Uterus (tissue), 2 donors: ENCODE measurements at regions not wholly inside any gene's neighbourhood (a gene's known extent, or its start where the extent isn't known, plus 50 kb on each side); places are given as distances from the start of the nearest gene placed in this dataset.

ENCODE experiments used
- POLR2A ChIP-seq, 2 donors: fragments of 450-650 bp; IDR thresholded peaks; one replicate each; pipeline ENCODE4 v1.6.1; 2016; ENCODE audit warnings: antibody characterized with exemption in 2 of 2, mild to moderate bottlenecking in 1 of 2, moderate library complexity in 1 of 2
- TF ChIP-seq, protein P1 (sequence below), 4 experiments: fragments of 200-600 bp in 2 of 4; fragments of 450-650 bp in 2 of 4; sonication (generic) in 2 of 4; IDR thresholded peaks; one replicate each; pipeline ENCODE4 v1.5.1; 2016 to 2019; ENCODE audit warnings: antibody characterized with exemption in 4 of 4, mild to moderate bottlenecking in 2 of 4, moderate library complexity in 1 of 4

DNA sequence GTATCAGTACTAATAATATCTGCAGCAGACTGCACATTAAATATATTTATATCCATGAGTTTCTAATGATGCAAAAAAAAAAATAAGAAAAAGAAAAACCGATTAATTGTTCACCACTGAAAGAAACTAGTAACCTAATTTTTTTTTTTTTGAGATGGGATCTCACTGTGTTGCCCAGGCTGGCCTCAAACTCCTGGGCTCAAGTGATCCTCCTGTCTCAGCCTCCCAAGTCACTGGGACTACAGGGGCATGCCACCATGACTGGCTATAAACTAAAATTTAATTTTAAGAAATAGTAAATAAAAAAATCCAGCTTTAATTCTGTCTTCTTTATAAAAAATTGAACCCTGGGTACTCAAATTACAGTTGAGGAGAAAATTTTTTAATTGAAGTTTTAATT, 358.2 kb downstream of the QKI start:
- TF ChIP-seq, protein P1, sequence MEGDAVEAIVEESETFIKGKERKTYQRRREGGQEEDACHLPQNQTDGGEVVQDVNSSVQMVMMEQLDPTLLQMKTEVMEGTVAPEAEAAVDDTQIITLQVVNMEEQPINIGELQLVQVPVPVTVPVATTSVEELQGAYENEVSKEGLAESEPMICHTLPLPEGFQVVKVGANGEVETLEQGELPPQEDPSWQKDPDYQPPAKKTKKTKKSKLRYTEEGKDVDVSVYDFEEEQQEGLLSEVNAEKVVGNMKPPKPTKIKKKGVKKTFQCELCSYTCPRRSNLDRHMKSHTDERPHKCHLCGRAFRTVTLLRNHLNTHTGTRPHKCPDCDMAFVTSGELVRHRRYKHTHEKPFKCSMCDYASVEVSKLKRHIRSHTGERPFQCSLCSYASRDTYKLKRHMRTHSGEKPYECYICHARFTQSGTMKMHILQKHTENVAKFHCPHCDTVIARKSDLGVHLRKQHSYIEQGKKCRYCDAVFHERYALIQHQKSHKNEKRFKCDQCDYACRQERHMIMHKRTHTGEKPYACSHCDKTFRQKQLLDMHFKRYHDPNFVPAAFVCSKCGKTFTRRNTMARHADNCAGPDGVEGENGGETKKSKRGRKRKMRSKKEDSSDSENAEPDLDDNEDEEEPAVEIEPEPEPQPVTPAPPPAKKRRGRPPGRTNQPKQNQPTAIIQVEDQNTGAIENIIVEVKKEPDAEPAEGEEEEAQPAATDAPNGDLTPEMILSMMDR (IDR thresholded peaks at IDR 0.05): no peak
- no peak for TF ChIP-seq POLR2A (IDR thresholded peaks at IDR 0.05)
